ENCODE measurements at regions not wholly inside any gene's neighbourhood (a gene's known extent, or its start where the extent isn't known, plus 50 kb on each side); places are given as distances from the start of the nearest gene placed in this dataset.

DNA sequence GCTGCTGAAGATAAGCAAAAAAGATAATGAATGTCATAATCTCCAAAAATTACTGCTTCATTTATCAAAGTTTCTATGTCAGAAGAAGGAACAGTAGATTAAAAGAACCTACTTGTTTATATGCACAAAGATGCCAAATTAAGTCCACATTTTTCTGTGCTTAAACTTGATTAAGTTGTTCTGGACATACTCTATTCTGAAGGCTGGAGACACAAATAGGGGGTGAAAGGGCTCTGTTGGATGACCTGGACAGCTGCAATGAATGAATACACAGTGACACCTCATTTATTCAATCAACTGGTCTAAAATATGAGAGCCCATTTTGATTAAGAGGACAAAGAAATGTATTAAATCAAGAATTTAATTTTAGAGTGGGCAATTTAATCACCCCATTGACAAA, 276.3 kb upstream of the PCDH9 start:
- TF ChIP-seq, protein P1, sequence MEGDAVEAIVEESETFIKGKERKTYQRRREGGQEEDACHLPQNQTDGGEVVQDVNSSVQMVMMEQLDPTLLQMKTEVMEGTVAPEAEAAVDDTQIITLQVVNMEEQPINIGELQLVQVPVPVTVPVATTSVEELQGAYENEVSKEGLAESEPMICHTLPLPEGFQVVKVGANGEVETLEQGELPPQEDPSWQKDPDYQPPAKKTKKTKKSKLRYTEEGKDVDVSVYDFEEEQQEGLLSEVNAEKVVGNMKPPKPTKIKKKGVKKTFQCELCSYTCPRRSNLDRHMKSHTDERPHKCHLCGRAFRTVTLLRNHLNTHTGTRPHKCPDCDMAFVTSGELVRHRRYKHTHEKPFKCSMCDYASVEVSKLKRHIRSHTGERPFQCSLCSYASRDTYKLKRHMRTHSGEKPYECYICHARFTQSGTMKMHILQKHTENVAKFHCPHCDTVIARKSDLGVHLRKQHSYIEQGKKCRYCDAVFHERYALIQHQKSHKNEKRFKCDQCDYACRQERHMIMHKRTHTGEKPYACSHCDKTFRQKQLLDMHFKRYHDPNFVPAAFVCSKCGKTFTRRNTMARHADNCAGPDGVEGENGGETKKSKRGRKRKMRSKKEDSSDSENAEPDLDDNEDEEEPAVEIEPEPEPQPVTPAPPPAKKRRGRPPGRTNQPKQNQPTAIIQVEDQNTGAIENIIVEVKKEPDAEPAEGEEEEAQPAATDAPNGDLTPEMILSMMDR (IDR thresholded peaks at IDR 0.05; ENCODE audit: low read depth, low read length): no peak
- no peak for TF ChIP-seq EZH2phosphoT487 (IDR thresholded peaks at IDR 0.05; ENCODE audit: low read depth)
